GM13977 (cell line): ENCODE measurements at regions not wholly inside any gene's neighbourhood (a gene's known extent, or its start where the extent isn't known, plus 50 kb on each side); places are given as distances from the start of the nearest gene placed in this dataset.

ENCODE experiments used
- DNase-seq: peaks from one replicate; pipeline ENCODE4 v3.0.0; 2012; ENCODE audit warnings: low spot score
- CTCF ChIP-seq: IDR thresholded peaks from 2 replicates; pipeline ENCODE4 v1.5.1; 2012; ENCODE audit warnings: mild to moderate bottlenecking, control low read depth; ENCODE audit not compliant: insufficient read depth; ENCODE audit errors: extremely low read depth, missing control alignments
- in situ Hi-C: fragments of 300-500 bp; cut with MboI; formaldehyde crosslinking; loops from one replicate; pipeline ENCODE4 v1.12.0; 2022; ENCODE audit warnings: low sequenced_read_pairs, low pct_unique_long_range_greater_than_20kb, mixed read lengths, inconsistent platforms; ENCODE audit not compliant: unreplicated experiment

GRCh38 chr9:94005272-94005901, 50.2 kb upstream of the BARX1 start:
- in situ Hi-C loops = no loop called here
- no peak for DNase-seq
- TF ChIP-seq CTCF = no peak
